GM23338 (cell line): ENCODE measurements at regions not wholly inside any gene's neighbourhood (a gene's known extent, or its start where the extent isn't known, plus 50 kb on each side); places are given as distances from the start of the nearest gene placed in this dataset.

Experiments used
- ATAC-seq: fragments of 200-7000 bp; cut with Tn5 transposase; 3 replicates; pipeline ENCODE4 v1.9.1; 2020
- DNase-seq: peaks from one replicate; pipeline ENCODE4 v3.0.0-alpha.2; 2015; ENCODE audit warnings: low spot score
- H2AFZ ChIP-seq: fragments of 200-600 bp; sonication (generic); 2 replicates; pipeline ENCODE4 v1.8.0; 2016; ENCODE audit warnings: antibody characterized with exemption, mild to moderate bottlenecking, moderate library complexity
- H3F3A ChIP-seq: fragments of 200-600 bp; sonication (generic); replicated peaks from 2 replicates; pipeline ENCODE4 v1.8.0; 2017; ENCODE audit warnings: antibody characterized with exemption, mixed run types, low read depth
- H3K27ac ChIP-seq: fragments of 200-600 bp; sonication (generic); 2 replicates; pipeline ENCODE4 v1.6.1; 2016; ENCODE audit warnings: low read depth
- H3K27me3 ChIP-seq: fragments of 200-600 bp; sonication (generic); 2 replicates; pipeline ENCODE4 v1.8.0; 2016; ENCODE audit warnings: mild to moderate bottlenecking, mixed run types, moderate library complexity; ENCODE audit not compliant: insufficient read depth
- H3K36me3 ChIP-seq: fragments of 200-600 bp; sonication (generic); 2 replicates; pipeline ENCODE4 v1.8.0; 2016; ENCODE audit warnings: mild to moderate bottlenecking; ENCODE audit not compliant: insufficient read depth
- H3K4me1 ChIP-seq: fragments of 200-600 bp; sonication (generic); 2 replicates; pipeline ENCODE4 v1.8.0; 2016; ENCODE audit warnings: mild to moderate bottlenecking, moderate library complexity; ENCODE audit not compliant: insufficient read depth
- H3K4me2 ChIP-seq: fragments of 200-600 bp; sonication (generic); 2 replicates; pipeline ENCODE4 v1.7.1; 2017; ENCODE audit warnings: mixed run types
- H3K4me3 ChIP-seq: fragments of 200-600 bp; sonication (generic); 2 replicates; pipeline ENCODE4 v1.6.1; 2016; ENCODE audit warnings: mixed run types
- H3K79me2 ChIP-seq: fragments of 200-600 bp; sonication (generic); replicated peaks from 2 replicates; pipeline ENCODE4 v1.8.0; 2017; ENCODE audit warnings: mild to moderate bottlenecking; ENCODE audit not compliant: insufficient read depth
- H3K9me2 ChIP-seq: fragments of 200-600 bp; sonication (generic); 2 replicates; pipeline ENCODE4 v1.8.0; 2017; ENCODE audit not compliant: insufficient read depth
- H4K20me1 ChIP-seq: fragments of 200-600 bp; sonication (generic); replicated peaks from 2 replicates; pipeline ENCODE4 v1.8.0; 2017; ENCODE audit warnings: mild to moderate bottlenecking; ENCODE audit not compliant: insufficient read depth
- H3K27ac Mint-ChIP-seq: 2 replicates; pipeline ENCODE4 v1.8.0; 2020; ENCODE audit warnings: inconsistent platforms, mild to moderate bottlenecking, moderate library complexity, mixed read lengths
- H3K27me3 Mint-ChIP-seq: 3 replicates; pipeline ENCODE4 v1.8.0; 2022; ENCODE audit warnings: low read depth, mild to moderate bottlenecking, moderate library complexity, mixed read lengths, inconsistent platforms; ENCODE audit not compliant: insufficient read depth, poor library complexity
- H3K36me3 Mint-ChIP-seq: 3 replicates; pipeline ENCODE4 v1.8.0; 2021; ENCODE audit warnings: low read depth, mild to moderate bottlenecking, inconsistent platforms, moderate library complexity, mixed read lengths
- H3K4me1 Mint-ChIP-seq: 3 replicates; pipeline ENCODE4 v1.8.0; 2020; ENCODE audit warnings: mild to moderate bottlenecking, inconsistent platforms, mixed read lengths
- H3K4me3 Mint-ChIP-seq: 3 replicates; pipeline ENCODE4 v1.8.0; 2021; ENCODE audit warnings: moderate library complexity, mild to moderate bottlenecking, inconsistent platforms, mixed read lengths
- H3K9me3 Mint-ChIP-seq: 3 replicates; pipeline ENCODE4 v1.8.0; 2020; ENCODE audit warnings: moderate library complexity, mild to moderate bottlenecking, inconsistent platforms, mixed read lengths
- CREB1 ChIP-seq: fragments of 250-450 bp; sonication (Bioruptor Pico); IDR thresholded peaks from 2 replicates; pipeline ENCODE4 v1.5.0; 2020; ENCODE audit warnings: low read depth, mild to moderate bottlenecking, moderate library complexity
- EZH2 ChIP-seq: fragments of 200-600 bp; sonication (generic); IDR thresholded peaks from one replicate; pipeline ENCODE4 v1.8.0; 2017; ENCODE audit warnings: antibody characterized with exemption, mild to moderate bottlenecking, low read depth; ENCODE audit not compliant: unreplicated experiment
- EZH2phosphoT487 ChIP-seq: fragments of 200-600 bp; sonication (generic); IDR thresholded peaks from one replicate; pipeline ENCODE4 v1.8.1; 2018; ENCODE audit warnings: antibody characterized with exemption; ENCODE audit not compliant: unreplicated experiment
- JUNB ChIP-seq: IDR thresholded peaks from one replicate; pipeline ENCODE4 v1.6.1; 2016; ENCODE audit warnings: antibody characterized with exemption; ENCODE audit not compliant: unreplicated experiment
- NANOG ChIP-seq: IDR thresholded peaks from 2 replicates; pipeline ENCODE4 v1.6.1; 2016; ENCODE audit warnings: antibody characterized with exemption, borderline replicate concordance
- POLR2AphosphoS5 ChIP-seq: IDR thresholded peaks from 2 replicates; pipeline ENCODE4 v1.6.1; 2016; ENCODE audit warnings: antibody characterized with exemption, low read depth
- ZNF114 ChIP-seq: fragments of 250-450 bp; sonication (Bioruptor Pico); IDR thresholded peaks from 2 replicates; pipeline ENCODE4 v1.5.0; 2020; ENCODE audit warnings: mild to moderate bottlenecking, moderate library complexity
- ZNF331 ChIP-seq: fragments of 250-450 bp; sonication (Bioruptor Pico); IDR thresholded peaks from 2 replicates; pipeline ENCODE4 v1.5.0; 2020; ENCODE audit warnings: low read depth, mild to moderate bottlenecking, moderate library complexity
- ZNF462 ChIP-seq: fragments of 250-450 bp; sonication (Bioruptor Pico); IDR thresholded peaks from 2 replicates; pipeline ENCODE4 v1.5.0; 2020; ENCODE audit warnings: mild to moderate bottlenecking, moderate library complexity
- TF ChIP-seq, protein P1 (sequence below): IDR thresholded peaks from 2 replicates; pipeline ENCODE4 v1.6.1; 2016; ENCODE audit warnings: antibody characterized with exemption
- TF ChIP-seq, protein P2 (sequence below), 2 experiments: fragments of 200-600 bp in 1 of 2; sonication (generic) in 1 of 2; conservative IDR thresholded peaks; 2 replicates each; pipeline versions ENCODE4 v1.5.1 to v1.6.1; 2016 to 2017; ENCODE audit warnings: antibody characterized with exemption in 2 of 2, low read depth in 2 of 2, mild to moderate bottlenecking in 2 of 2, moderate library complexity in 1 of 2
- TF ChIP-seq, protein P3 (sequence below): IDR thresholded peaks from one replicate; pipeline ENCODE4 v1.6.1; 2018; ENCODE audit warnings: antibody characterized with exemption; ENCODE audit not compliant: unreplicated experiment

- Mint-ChIP-seq H3K4me1 (peaks cover 8% of the 10 kb centered on the region), H3K9me3 (no peaks in the 10 kb centered on the region), H3K27ac (no peak overlapping the region), H3K36me3 (no peaks in the 10 kb centered on the region; the same call in 2 of the 3 replicates), H3K4me3 (no peak overlapping the region), H3K27me3 (peaks cover 2% of the 10 kb centered on the region)
- no peaks in the 10 kb centered on the region for H3K27me3 ChIP-seq
- DNase-seq (no peak), ATAC-seq (no peak)
- H3K4me3 ChIP-seq, result no peak overlapping the region
- TF ChIP-seq ZNF114 (CRISPR knock-in tag) (no peak), EZH2phosphoT487 (no peak), NANOG (no peak), CREB1 (CRISPR knock-in tag) (no peak), ZNF331 (CRISPR knock-in tag) (no peak), EZH2 (no peak), ZNF462 (CRISPR knock-in tag) (no peak), POLR2AphosphoS5 (no peak), JUNB (no peak)
- TF ChIP-seq, protein P1, sequence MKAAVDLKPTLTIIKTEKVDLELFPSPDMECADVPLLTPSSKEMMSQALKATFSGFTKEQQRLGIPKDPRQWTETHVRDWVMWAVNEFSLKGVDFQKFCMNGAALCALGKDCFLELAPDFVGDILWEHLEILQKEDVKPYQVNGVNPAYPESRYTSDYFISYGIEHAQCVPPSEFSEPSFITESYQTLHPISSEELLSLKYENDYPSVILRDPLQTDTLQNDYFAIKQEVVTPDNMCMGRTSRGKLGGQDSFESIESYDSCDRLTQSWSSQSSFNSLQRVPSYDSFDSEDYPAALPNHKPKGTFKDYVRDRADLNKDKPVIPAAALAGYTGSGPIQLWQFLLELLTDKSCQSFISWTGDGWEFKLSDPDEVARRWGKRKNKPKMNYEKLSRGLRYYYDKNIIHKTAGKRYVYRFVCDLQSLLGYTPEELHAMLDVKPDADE, result no peak
- TF ChIP-seq, protein P2, sequence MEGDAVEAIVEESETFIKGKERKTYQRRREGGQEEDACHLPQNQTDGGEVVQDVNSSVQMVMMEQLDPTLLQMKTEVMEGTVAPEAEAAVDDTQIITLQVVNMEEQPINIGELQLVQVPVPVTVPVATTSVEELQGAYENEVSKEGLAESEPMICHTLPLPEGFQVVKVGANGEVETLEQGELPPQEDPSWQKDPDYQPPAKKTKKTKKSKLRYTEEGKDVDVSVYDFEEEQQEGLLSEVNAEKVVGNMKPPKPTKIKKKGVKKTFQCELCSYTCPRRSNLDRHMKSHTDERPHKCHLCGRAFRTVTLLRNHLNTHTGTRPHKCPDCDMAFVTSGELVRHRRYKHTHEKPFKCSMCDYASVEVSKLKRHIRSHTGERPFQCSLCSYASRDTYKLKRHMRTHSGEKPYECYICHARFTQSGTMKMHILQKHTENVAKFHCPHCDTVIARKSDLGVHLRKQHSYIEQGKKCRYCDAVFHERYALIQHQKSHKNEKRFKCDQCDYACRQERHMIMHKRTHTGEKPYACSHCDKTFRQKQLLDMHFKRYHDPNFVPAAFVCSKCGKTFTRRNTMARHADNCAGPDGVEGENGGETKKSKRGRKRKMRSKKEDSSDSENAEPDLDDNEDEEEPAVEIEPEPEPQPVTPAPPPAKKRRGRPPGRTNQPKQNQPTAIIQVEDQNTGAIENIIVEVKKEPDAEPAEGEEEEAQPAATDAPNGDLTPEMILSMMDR (conservative IDR thresholded peaks at IDR 0.05; ENCODE audit: low read depth in 2 of 2), result no peak
- TF ChIP-seq, protein P3, sequence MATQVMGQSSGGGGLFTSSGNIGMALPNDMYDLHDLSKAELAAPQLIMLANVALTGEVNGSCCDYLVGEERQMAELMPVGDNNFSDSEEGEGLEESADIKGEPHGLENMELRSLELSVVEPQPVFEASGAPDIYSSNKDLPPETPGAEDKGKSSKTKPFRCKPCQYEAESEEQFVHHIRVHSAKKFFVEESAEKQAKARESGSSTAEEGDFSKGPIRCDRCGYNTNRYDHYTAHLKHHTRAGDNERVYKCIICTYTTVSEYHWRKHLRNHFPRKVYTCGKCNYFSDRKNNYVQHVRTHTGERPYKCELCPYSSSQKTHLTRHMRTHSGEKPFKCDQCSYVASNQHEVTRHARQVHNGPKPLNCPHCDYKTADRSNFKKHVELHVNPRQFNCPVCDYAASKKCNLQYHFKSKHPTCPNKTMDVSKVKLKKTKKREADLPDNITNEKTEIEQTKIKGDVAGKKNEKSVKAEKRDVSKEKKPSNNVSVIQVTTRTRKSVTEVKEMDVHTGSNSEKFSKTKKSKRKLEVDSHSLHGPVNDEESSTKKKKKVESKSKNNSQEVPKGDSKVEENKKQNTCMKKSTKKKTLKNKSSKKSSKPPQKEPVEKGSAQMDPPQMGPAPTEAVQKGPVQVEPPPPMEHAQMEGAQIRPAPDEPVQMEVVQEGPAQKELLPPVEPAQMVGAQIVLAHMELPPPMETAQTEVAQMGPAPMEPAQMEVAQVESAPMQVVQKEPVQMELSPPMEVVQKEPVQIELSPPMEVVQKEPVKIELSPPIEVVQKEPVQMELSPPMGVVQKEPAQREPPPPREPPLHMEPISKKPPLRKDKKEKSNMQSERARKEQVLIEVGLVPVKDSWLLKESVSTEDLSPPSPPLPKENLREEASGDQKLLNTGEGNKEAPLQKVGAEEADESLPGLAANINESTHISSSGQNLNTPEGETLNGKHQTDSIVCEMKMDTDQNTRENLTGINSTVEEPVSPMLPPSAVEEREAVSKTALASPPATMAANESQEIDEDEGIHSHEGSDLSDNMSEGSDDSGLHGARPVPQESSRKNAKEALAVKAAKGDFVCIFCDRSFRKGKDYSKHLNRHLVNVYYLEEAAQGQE, result no peak
- H3K4me1 ChIP-seq, result no peaks in the 10 kb centered on the region
- H3K4me2 ChIP-seq, result no peak overlapping the region
- no peaks in the 10 kb centered on the region for H3K36me3 ChIP-seq
- no peaks in the 10 kb centered on the region for H4K20me1 ChIP-seq
- no peaks in the 10 kb centered on the region for H3K79me2 ChIP-seq
- no peak overlapping the region for H3K27ac ChIP-seq
- H3K9me2 ChIP-seq, result no peaks in the 10 kb centered on the region; the same call in 1 of the 2 replicates
- no peaks in the 10 kb centered on the region for H3F3A ChIP-seq
- H2AFZ ChIP-seq, result 0 out of 2 replicates have a peak overlapping the region, but pooled peaks have one; percentile 10
These were observed 90.2 kb upstream of the CACUL1 start for GRCh38 chr10:118844731-118845521.
